ENCODE measurements at regions not wholly inside any gene's neighbourhood (a gene's known extent, or its start where the extent isn't known, plus 50 kb on each side); places are given as distances from the start of the nearest gene placed in this dataset.

- TF ChIP-seq RAD21 (IDR thresholded peaks at IDR 0.05; ENCODE audit: low read depth) (no peak), POLR2A (IDR thresholded peaks at IDR 0.05; ENCODE audit: borderline replicate concordance, extremely low read depth, insufficient read depth, insufficient read length) (no peak), EZH2 (IDR thresholded peaks at IDR 0.05) (no peak), EZH2phosphoT487 (IDR thresholded peaks at IDR 0.05; ENCODE audit: borderline replicate concordance) (no peak)
- TF ChIP-seq, protein P1, sequence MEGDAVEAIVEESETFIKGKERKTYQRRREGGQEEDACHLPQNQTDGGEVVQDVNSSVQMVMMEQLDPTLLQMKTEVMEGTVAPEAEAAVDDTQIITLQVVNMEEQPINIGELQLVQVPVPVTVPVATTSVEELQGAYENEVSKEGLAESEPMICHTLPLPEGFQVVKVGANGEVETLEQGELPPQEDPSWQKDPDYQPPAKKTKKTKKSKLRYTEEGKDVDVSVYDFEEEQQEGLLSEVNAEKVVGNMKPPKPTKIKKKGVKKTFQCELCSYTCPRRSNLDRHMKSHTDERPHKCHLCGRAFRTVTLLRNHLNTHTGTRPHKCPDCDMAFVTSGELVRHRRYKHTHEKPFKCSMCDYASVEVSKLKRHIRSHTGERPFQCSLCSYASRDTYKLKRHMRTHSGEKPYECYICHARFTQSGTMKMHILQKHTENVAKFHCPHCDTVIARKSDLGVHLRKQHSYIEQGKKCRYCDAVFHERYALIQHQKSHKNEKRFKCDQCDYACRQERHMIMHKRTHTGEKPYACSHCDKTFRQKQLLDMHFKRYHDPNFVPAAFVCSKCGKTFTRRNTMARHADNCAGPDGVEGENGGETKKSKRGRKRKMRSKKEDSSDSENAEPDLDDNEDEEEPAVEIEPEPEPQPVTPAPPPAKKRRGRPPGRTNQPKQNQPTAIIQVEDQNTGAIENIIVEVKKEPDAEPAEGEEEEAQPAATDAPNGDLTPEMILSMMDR (IDR thresholded peaks at IDR 0.05 in 2 of 3, conservative IDR thresholded peaks at IDR 0.05 in 1 of 3; ENCODE audit: borderline replicate concordance in 1 of 3, insufficient read depth in 1 of 3, low read depth in 2 of 3, low read length in 2 of 3), result no peak
Measured at GRCh38 chr11:39165021-39165420, 2294.4 kb downstream of the LRRC4C start.
